ENCODE measurements at regions not wholly inside any gene's neighbourhood (a gene's known extent, or its start where the extent isn't known, plus 50 kb on each side); places are given as distances from the start of the nearest gene placed in this dataset.

- H3K79me2 ChIP-seq (replicated peaks; ENCODE audit: insufficient read depth, low read length), result no peaks in the 10 kb centered on the region
- TF ChIP-seq EP300 (conservative IDR thresholded peaks at IDR 0.05; ENCODE audit: poor library complexity, severe bottlenecking), result no peak
- H3K27ac ChIP-seq (ENCODE audit: low read length), result no peak overlapping the region
- no peak overlapping the region for H3K4me3 ChIP-seq (ENCODE audit: low read length)
- H3K9ac ChIP-seq (ENCODE audit: low read length), result no peak overlapping the region
- H3K36me3 ChIP-seq (ENCODE audit: insufficient read depth, low read length), result no peaks in the 10 kb centered on the region
- no peak overlapping the region for H2AFZ ChIP-seq (ENCODE audit: low read depth, low read length)
- no peaks in the 10 kb centered on the region for H3K9me3 ChIP-seq (ENCODE audit: low read length)
- no peaks in the 10 kb centered on the region for H3K27me3 ChIP-seq (ENCODE audit: insufficient read depth, low read depth, low read length)
- no peaks in the 10 kb centered on the region for H3F3A ChIP-seq (ENCODE audit: insufficient read depth, low read length, poor library complexity, severe bottlenecking)
- H4K20me1 ChIP-seq (ENCODE audit: insufficient read depth), result no peaks in the 10 kb centered on the region
- no peaks in the 10 kb centered on the region for H3K9me2 ChIP-seq (ENCODE audit: insufficient read depth, low read length)
- H3K4me2 ChIP-seq (ENCODE audit: low read length), result no peak overlapping the region
Observed at GRCh38 chr10:54961040-54961439, 160.0 kb upstream of the PCDH15 start.

GRCh38 chr10:54958844-54959243 lies 157.8 kb upstream of the PCDH15 start:
- Histone ChIP-seq H4K20me1 (ENCODE audit: insufficient read depth) (no peaks in the 10 kb centered on the region), H3K27me3 (ENCODE audit: insufficient read depth, low read depth, low read length) (no peaks in the 10 kb centered on the region), H3K27ac (ENCODE audit: low read length) (no peak overlapping the region), H3K9me2 (ENCODE audit: insufficient read depth, low read length) (no peaks in the 10 kb centered on the region), H3K9me3 (ENCODE audit: low read length) (no peaks in the 10 kb centered on the region), H3K79me2 (replicated peaks; ENCODE audit: insufficient read depth, low read length) (no peaks in the 10 kb centered on the region), H2AFZ (ENCODE audit: low read depth, low read length) (no peak overlapping the region), H3K4me2 (ENCODE audit: low read length) (no peak overlapping the region), H3K36me3 (ENCODE audit: insufficient read depth, low read length) (no peaks in the 10 kb centered on the region), H3F3A (ENCODE audit: insufficient read depth, low read length, poor library complexity, severe bottlenecking) (no peaks in the 10 kb centered on the region), H3K4me3 (ENCODE audit: low read length) (no peak overlapping the region), H3K9ac (ENCODE audit: low read length) (no peak overlapping the region)
- no peak for TF ChIP-seq SMC3 (conservative IDR thresholded peaks at IDR 0.05; ENCODE audit: poor library complexity)
- TF ChIP-seq RAD21 (conservative IDR thresholded peaks at IDR 0.05), result no peak
- TF ChIP-seq POLR2AphosphoS5 (IDR thresholded peaks at IDR 0.05), result no peak
- TF ChIP-seq MXI1 (conservative IDR thresholded peaks at IDR 0.05; ENCODE audit: poor library complexity, severe bottlenecking), result no peak
- TF ChIP-seq EP300 (conservative IDR thresholded peaks at IDR 0.05; ENCODE audit: poor library complexity, severe bottlenecking), result no peak
- no peak for TF ChIP-seq REST (IDR thresholded peaks at IDR 0.05; ENCODE audit: borderline replicate concordance)
- TF ChIP-seq EZH2 (IDR thresholded peaks at IDR 0.05; ENCODE audit: borderline replicate concordance, insufficient read depth, low read length, poor library complexity, severe bottlenecking), result no peak
- TF ChIP-seq CTCF (IDR thresholded peaks at IDR 0.05; ENCODE audit: poor library complexity, severe bottlenecking), result no peak
- no peak for TF ChIP-seq TAF1 (IDR thresholded peaks at IDR 0.05; ENCODE audit: low read depth)

GRCh38 chr10:54947605-54948004 lies 146.6 kb upstream of the PCDH15 start:
- no peak for TF ChIP-seq EP300 (conservative IDR thresholded peaks at IDR 0.05; ENCODE audit: poor library complexity, severe bottlenecking)
- no peak for TF ChIP-seq TAF1 (IDR thresholded peaks at IDR 0.05; ENCODE audit: low read depth)
- TF ChIP-seq POLR2AphosphoS5 (IDR thresholded peaks at IDR 0.05), result no peak
- no peak for TF ChIP-seq RAD21 (conservative IDR thresholded peaks at IDR 0.05)
- Histone ChIP-seq H3K27ac (ENCODE audit: low read length) (no peak overlapping the region), H3K4me2 (ENCODE audit: low read length) (no peak overlapping the region), H3K9me3 (ENCODE audit: low read length) (no peaks in the 10 kb centered on the region), H3K9ac (ENCODE audit: low read length) (no peak overlapping the region), H3K36me3 (ENCODE audit: insufficient read depth, low read length) (no peaks in the 10 kb centered on the region), H3K79me2 (replicated peaks; ENCODE audit: insufficient read depth, low read length) (no peaks in the 10 kb centered on the region), H3F3A (ENCODE audit: insufficient read depth, low read length, poor library complexity, severe bottlenecking) (no peaks in the 10 kb centered on the region), H4K20me1 (ENCODE audit: insufficient read depth) (no peaks in the 10 kb centered on the region), H3K4me3 (ENCODE audit: low read length) (no peak overlapping the region), H3K9me2 (ENCODE audit: insufficient read depth, low read length) (no peaks in the 10 kb centered on the region), H3K27me3 (ENCODE audit: insufficient read depth, low read depth, low read length) (no peaks in the 10 kb centered on the region), H2AFZ (ENCODE audit: low read depth, low read length) (no peak overlapping the region)

All from neural cell (in vitro differentiated cells).